ENCODE measurements at regions not wholly inside any gene's neighbourhood (a gene's known extent, or its start where the extent isn't known, plus 50 kb on each side); places are given as distances from the start of the nearest gene placed in this dataset.

DNA sequence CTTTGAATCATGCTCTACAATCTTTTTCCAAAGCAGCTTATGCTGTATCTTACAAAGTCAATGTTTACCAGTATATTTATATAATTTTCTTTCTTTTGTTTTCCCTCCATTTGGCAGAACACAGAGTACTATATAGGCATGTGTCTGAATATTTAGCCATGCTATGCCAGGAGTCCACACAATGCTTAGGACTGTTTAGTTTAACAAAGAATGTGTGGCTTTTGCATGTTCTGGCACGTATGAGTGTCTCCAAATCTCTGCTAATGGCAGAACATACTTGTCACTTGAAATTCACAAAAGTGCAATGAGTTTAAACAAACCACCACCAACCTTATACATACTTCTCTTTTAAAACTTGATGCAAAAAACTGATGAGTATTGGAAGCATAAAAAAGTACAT lies 268.0 kb downstream of the NR4A2 start:
- TF ChIP-seq, protein P1, sequence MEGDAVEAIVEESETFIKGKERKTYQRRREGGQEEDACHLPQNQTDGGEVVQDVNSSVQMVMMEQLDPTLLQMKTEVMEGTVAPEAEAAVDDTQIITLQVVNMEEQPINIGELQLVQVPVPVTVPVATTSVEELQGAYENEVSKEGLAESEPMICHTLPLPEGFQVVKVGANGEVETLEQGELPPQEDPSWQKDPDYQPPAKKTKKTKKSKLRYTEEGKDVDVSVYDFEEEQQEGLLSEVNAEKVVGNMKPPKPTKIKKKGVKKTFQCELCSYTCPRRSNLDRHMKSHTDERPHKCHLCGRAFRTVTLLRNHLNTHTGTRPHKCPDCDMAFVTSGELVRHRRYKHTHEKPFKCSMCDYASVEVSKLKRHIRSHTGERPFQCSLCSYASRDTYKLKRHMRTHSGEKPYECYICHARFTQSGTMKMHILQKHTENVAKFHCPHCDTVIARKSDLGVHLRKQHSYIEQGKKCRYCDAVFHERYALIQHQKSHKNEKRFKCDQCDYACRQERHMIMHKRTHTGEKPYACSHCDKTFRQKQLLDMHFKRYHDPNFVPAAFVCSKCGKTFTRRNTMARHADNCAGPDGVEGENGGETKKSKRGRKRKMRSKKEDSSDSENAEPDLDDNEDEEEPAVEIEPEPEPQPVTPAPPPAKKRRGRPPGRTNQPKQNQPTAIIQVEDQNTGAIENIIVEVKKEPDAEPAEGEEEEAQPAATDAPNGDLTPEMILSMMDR (IDR thresholded peaks at IDR 0.05; ENCODE audit: low read depth, low read length): no peak
- no peak for TF ChIP-seq MYC (IDR thresholded peaks at IDR 0.05; ENCODE audit: low read depth, low read length)
- TF ChIP-seq, protein P2, sequence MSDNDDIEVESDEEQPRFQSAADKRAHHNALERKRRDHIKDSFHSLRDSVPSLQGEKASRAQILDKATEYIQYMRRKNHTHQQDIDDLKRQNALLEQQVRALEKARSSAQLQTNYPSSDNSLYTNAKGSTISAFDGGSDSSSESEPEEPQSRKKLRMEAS (IDR thresholded peaks at IDR 0.05; ENCODE audit: low read depth, low read length): no peak
- TF ChIP-seq POLR2A (IDR thresholded peaks at IDR 0.05; ENCODE audit: extremely low read depth, insufficient read length): no peak
- DNase-seq (ENCODE audit: low read depth): no peak
- H3K4me3 ChIP-seq (ENCODE audit: low read depth, low read length): no peak overlapping the region

GRCh38 chr2:156057647-156058046 lies 274.9 kb downstream of the NR4A2 start:
- no peak for DNase-seq (ENCODE audit: low read depth)
- no peak for TF ChIP-seq POLR2A (IDR thresholded peaks at IDR 0.05; ENCODE audit: extremely low read depth, insufficient read length)
- TF ChIP-seq, protein P1 (IDR thresholded peaks at IDR 0.05; ENCODE audit: low read depth, low read length): no peak
- no peak for TF ChIP-seq MYC (IDR thresholded peaks at IDR 0.05; ENCODE audit: low read depth, low read length)
- TF ChIP-seq, protein P2 (IDR thresholded peaks at IDR 0.05; ENCODE audit: low read depth, low read length): no peak
- no peak overlapping the region for H3K4me3 ChIP-seq (ENCODE audit: low read depth, low read length)

DNA sequence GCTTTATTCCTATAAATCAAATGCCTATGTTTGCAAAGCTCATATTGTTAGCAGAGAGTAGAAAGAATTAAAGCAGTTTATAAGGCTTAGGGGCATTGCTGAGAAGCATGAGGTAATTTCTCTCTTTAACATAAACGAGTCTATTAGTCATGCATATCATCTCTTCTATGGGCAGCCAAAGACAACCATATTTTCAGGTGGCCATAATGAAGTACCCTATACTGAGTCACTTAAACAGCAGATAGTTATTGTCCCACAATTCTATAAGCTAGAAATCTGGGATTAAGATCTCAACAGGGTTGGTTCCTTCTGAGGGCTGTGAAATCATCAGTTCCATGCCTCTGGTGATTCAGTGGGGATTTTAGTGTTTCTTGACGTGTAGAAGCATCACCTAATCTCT lies 277.5 kb downstream of the NR4A2 start:
- no peak overlapping the region for H3K4me3 ChIP-seq (ENCODE audit: low read depth, low read length)
- DNase-seq (ENCODE audit: low read depth): no peak
- TF ChIP-seq MYC (IDR thresholded peaks at IDR 0.05; ENCODE audit: low read depth, low read length): no peak
- TF ChIP-seq, protein P2 (IDR thresholded peaks at IDR 0.05; ENCODE audit: low read depth, low read length): no peak
- no peak for TF ChIP-seq POLR2A (IDR thresholded peaks at IDR 0.05; ENCODE audit: extremely low read depth, insufficient read length)
- TF ChIP-seq, protein P1 (IDR thresholded peaks at IDR 0.05; ENCODE audit: low read depth, low read length): no peak

DNA sequence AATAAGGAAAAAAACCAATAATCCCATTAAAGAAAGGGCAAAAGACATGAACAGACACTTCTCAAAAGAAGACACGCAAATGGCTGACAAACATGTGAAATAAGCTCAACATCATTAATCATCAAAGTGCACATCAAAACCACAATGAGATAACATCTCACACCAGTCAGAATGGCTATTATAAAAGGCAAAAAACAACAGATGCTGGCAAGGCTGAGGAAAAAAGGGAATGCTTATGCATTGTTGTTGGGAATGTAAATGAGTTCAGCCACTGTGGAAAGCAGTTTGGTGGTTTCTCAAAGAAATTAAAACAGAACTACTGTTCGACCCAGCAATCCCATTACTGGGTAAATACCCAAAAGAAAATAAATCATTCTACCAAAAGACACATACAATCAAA lies 285.6 kb downstream of the NR4A2 start:
- no peak for TF ChIP-seq MYC (IDR thresholded peaks at IDR 0.05; ENCODE audit: low read depth, low read length)
- TF ChIP-seq, protein P2 (IDR thresholded peaks at IDR 0.05; ENCODE audit: low read depth, low read length): no peak
- no peak for DNase-seq (ENCODE audit: low read depth)

GRCh38 chr2:156042895-156043294 lies 289.6 kb downstream of the NR4A2 start:
- no peak for DNase-seq (ENCODE audit: low read depth)
- H3K4me3 ChIP-seq (ENCODE audit: low read depth, low read length): no peak overlapping the region
- TF ChIP-seq MYC (IDR thresholded peaks at IDR 0.05; ENCODE audit: low read depth, low read length): no peak
- TF ChIP-seq POLR2A (IDR thresholded peaks at IDR 0.05; ENCODE audit: extremely low read depth, insufficient read length): no peak
- TF ChIP-seq, protein P2 (IDR thresholded peaks at IDR 0.05; ENCODE audit: low read depth, low read length): no peak
- TF ChIP-seq, protein P1 (IDR thresholded peaks at IDR 0.05; ENCODE audit: low read depth, low read length): no peak

More for the DNA sequence above, 285.6 kb downstream of the NR4A2 start:
- no peak overlapping the region for H3K4me3 ChIP-seq (ENCODE audit: low read depth, low read length)

DNA sequence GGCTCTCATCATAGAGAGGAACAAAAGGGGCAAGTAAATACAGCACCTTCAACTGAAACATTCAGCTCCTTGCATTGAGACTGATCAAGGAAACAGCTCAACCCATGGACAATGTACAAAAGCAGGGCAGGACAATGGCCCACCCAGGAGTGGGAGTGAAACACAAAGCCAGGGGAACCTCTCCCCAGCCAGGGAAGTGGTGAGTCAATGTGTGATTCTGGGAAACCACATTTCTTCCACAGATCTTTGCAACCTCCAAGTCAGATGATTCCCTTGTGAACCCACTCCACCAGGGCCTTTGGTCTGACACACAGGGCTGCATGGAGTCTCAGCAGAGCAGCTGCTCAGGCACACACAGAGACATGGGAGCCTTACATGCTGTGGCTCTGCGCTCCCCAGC lies 294.5 kb downstream of the NR4A2 start:
- no peak overlapping the region for H3K4me3 ChIP-seq (ENCODE audit: low read depth, low read length)
- TF ChIP-seq, protein P1 (IDR thresholded peaks at IDR 0.05; ENCODE audit: low read depth, low read length): no peak
- TF ChIP-seq, protein P2 (IDR thresholded peaks at IDR 0.05; ENCODE audit: low read depth, low read length): no peak
- TF ChIP-seq MYC (IDR thresholded peaks at IDR 0.05; ENCODE audit: low read depth, low read length): no peak
- TF ChIP-seq POLR2A (IDR thresholded peaks at IDR 0.05; ENCODE audit: extremely low read depth, insufficient read length): no peak
- DNase-seq (ENCODE audit: low read depth): no peak

All from NB4 (cell line).